VCaP (cell line): ENCODE measurements at regions not wholly inside any gene's neighbourhood (a gene's known extent, or its start where the extent isn't known, plus 50 kb on each side); places are given as distances from the start of the nearest gene placed in this dataset.

Experiments used
- H3K27ac ChIP-seq: fragments of 450-650 bp; 2 replicates; pipeline ENCODE4 v1.5.1; 2017
- TF ChIP-seq, protein P1 (sequence below): fragments of 450-650 bp; conservative IDR thresholded peaks from 2 replicates; pipeline ENCODE4 v1.5.1; 2017; ENCODE audit warnings: mild to moderate bottlenecking, moderate library complexity

DNA sequence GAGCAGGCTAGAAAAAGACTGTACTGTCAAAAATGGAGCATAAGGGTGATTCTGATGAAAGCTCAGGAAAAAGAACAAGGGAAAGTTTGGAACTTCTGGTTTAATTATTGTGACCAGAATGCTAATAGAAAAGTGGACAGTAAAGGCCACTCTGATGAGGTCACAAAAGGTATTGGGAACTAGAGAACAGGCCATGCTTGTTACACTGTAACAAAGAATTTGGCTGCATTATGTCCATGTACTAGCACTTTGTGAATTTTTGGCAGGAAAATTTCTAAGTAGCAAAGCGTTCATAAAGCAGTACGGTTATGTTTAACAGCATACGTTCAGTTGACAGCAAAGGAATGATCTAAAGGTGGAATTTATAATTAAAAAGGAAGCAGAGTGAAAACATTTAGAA lies 418.6 kb downstream of the TRIB2 start:
- no peak overlapping the region for H3K27ac ChIP-seq
- TF ChIP-seq, protein P1, sequence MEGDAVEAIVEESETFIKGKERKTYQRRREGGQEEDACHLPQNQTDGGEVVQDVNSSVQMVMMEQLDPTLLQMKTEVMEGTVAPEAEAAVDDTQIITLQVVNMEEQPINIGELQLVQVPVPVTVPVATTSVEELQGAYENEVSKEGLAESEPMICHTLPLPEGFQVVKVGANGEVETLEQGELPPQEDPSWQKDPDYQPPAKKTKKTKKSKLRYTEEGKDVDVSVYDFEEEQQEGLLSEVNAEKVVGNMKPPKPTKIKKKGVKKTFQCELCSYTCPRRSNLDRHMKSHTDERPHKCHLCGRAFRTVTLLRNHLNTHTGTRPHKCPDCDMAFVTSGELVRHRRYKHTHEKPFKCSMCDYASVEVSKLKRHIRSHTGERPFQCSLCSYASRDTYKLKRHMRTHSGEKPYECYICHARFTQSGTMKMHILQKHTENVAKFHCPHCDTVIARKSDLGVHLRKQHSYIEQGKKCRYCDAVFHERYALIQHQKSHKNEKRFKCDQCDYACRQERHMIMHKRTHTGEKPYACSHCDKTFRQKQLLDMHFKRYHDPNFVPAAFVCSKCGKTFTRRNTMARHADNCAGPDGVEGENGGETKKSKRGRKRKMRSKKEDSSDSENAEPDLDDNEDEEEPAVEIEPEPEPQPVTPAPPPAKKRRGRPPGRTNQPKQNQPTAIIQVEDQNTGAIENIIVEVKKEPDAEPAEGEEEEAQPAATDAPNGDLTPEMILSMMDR: no peak

GRCh38 chr2:13135856-13136255 lies 419.1 kb downstream of the TRIB2 start:
- TF ChIP-seq, protein P1: no peak
- H3K27ac ChIP-seq: no peak overlapping the region

- TF ChIP-seq, protein P1: no peak
- H3K27ac ChIP-seq: no peak overlapping the region
Observed at GRCh38 chr2:13137679-13138078, 420.9 kb downstream of the TRIB2 start.

DNA sequence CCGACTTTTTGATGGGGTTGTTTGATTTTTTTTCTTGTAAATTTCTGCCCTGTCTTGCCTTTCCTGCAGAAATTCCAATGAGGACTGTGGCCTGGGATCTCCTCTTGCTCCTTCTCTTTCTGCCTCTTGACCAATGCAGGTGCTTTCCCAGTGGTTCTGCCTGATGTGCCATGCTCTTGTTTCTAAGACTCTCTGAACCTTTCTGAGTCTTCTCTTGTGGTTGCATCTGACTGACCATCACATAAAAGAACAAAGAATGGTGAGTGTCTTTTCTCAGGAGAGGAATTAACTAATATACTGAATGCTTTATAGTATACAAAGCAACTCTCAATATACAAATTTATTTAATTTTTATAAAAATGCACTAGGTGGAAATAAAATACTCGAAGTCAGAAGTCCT lies 424.6 kb downstream of the TRIB2 start:
- TF ChIP-seq, protein P1: no peak
- H3K27ac ChIP-seq: no peak overlapping the region

GRCh38 chr2:13143451-13143850 lies 426.7 kb downstream of the TRIB2 start:
- no peak overlapping the region for H3K27ac ChIP-seq
- TF ChIP-seq, protein P1: no peak; the same call in 1 of the 2 replicates

- no peak overlapping the region for H3K27ac ChIP-seq
- TF ChIP-seq, protein P1: no peak
Observed at GRCh38 chr2:13156916-13157315, 440.2 kb downstream of the TRIB2 start.

DNA sequence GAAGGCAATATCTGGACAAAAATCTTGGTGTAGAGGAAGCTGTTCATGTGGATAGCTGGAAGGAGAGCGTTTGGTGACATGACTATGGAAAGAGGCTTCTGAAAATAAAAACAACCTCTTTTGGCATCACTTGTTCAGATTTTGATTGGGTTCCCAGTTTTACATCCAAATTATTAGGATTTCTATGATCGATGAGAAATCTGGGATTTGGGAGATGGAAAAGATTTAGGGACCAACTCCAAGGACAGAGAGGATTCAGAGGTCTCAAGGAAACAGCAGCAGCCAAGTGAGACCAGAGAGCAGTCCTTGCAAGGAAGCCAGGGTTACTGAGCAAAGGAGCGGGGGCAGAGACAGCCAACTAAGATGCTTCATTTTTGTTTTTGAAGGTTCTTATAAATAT lies 441.7 kb downstream of the TRIB2 start:
- no peak overlapping the region for H3K27ac ChIP-seq
- TF ChIP-seq, protein P1: no peak

GRCh38 chr2:13180729-13181128 lies 464.0 kb downstream of the TRIB2 start:
- TF ChIP-seq, protein P1: no peak
- no peak overlapping the region for H3K27ac ChIP-seq
